Tibial nerve (tissue), 4 donors: ENCODE measurements at regions not wholly inside any gene's neighbourhood (a gene's known extent, or its start where the extent isn't known, plus 50 kb on each side); places are given as distances from the start of the nearest gene placed in this dataset.

Source experiments
- DNase-seq, 2 donors: peaks; one replicate each; pipeline ENCODE4 v3.0.0-alpha.2; 2019; ENCODE audit warnings: low spot score in 2 of 2
- H3K27ac ChIP-seq, 4 donors: fragments of 200-600 bp; sonication (generic) in 3 of 4; one replicate each; pipeline ENCODE4 v1.5.1; 2017 to 2019; ENCODE audit warnings: mild to moderate bottlenecking in 1 of 4
- H3K27me3 ChIP-seq, 2 donors: fragments of 200-600 bp; sonication (generic) in 1 of 2; one replicate each; pipeline versions ENCODE4 v1.5.1 to v1.6.0; 2017 to 2019
- H3K36me3 ChIP-seq, 3 donors: fragments of 200-600 bp; sonication (generic); one replicate each; pipeline ENCODE4 v1.5.1; 2018 to 2019
- H3K4me1 ChIP-seq, 4 donors: fragments of 200-600 bp; sonication (generic) in 3 of 4; one replicate each; pipeline ENCODE4 v1.5.1; 2017 to 2019
- H3K4me3 ChIP-seq, 4 donors: fragments of 200-600 bp; sonication (generic) in 3 of 4; one replicate each; pipeline ENCODE4 v1.5.1; 2017 to 2019; ENCODE audit warnings: mild to moderate bottlenecking in 1 of 4, moderate library complexity in 1 of 4
- H3K9me3 ChIP-seq, 4 donors: fragments of 200-600 bp; sonication (generic) in 3 of 4; one replicate each; pipeline ENCODE4 v1.5.1; 2017 to 2019
- EP300 ChIP-seq, 2 donors: sonication (generic); formaldehyde crosslinking; IDR thresholded peaks; one replicate each; pipeline ENCODE4 v1.6.1; 2017; ENCODE audit warnings: antibody characterized with exemption in 2 of 2, mild to moderate bottlenecking in 1 of 2
- POLR2A ChIP-seq, 2 donors: fragments of 450-650 bp; IDR thresholded peaks; one replicate each; pipeline ENCODE4 v1.6.1; 2017; ENCODE audit warnings: antibody characterized with exemption in 2 of 2, mild to moderate bottlenecking in 2 of 2, moderate library complexity in 2 of 2
- WGBS, 2 donors: methylation state at CpG; one replicate each; pipeline ENCODE4 v1.1.5; 2018; 5-methylcytosine and 5-hydroxymethylcytosine counted together
- TF ChIP-seq, protein P1 (sequence below), 5 experiments: fragments of 200-600 bp in 3 of 5; fragments of 450-650 bp in 2 of 5; sonication (generic) in 3 of 5; IDR thresholded peaks; one replicate each; pipeline ENCODE4 v1.5.1; 2016 to 2019; ENCODE audit warnings: antibody characterized with exemption in 5 of 5, mild to moderate bottlenecking in 3 of 5, moderate library complexity in 2 of 5

DNA sequence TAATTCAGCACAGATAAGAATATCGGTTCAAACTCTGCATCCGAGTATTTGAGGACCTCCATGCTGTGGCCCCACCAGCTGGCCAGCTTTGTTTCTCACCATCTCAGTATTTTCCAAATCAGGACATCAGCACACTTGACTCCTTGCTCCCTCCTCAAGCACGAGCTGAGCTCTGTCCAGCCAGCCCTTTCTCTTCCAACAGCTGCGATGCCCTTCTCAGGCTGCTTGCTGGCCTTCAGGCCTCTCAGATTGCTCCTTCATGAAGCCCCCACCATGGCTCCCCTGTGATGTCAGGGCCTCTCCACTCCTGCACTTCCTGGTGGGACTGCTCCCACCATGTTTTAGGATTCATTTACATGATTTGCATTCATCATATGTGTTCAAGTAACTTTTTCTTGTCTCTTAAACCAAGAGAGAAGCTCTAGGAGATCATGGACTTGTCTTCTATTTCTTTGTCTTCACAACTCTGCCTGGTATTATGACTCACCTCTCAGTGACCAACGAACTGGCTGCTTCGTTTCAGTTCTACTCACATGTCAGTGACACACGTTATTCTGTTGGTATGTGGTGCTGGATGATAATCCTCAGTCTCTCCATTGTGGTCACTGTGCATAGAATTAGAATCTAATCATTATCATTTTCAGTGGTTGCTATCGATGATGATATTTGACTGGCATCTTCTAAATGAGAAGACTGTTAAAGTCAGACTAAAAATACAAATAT is 471.7 kb downstream of the EFNB2 start:
- Histone ChIP-seq H3K4me1 (no peaks in the 10 kb centered on the region), H3K27me3 (no peaks in the 10 kb centered on the region), H3K9me3 (no peaks in the 10 kb centered on the region), H3K4me3 (no peak overlapping the region), H3K27ac (no peak overlapping the region), H3K36me3 (no peaks in the 10 kb centered on the region)
- TF ChIP-seq EP300 (IDR thresholded peaks at IDR 0.05) (no peak), POLR2A (IDR thresholded peaks at IDR 0.05) (no peak)
- TF ChIP-seq, protein P1, sequence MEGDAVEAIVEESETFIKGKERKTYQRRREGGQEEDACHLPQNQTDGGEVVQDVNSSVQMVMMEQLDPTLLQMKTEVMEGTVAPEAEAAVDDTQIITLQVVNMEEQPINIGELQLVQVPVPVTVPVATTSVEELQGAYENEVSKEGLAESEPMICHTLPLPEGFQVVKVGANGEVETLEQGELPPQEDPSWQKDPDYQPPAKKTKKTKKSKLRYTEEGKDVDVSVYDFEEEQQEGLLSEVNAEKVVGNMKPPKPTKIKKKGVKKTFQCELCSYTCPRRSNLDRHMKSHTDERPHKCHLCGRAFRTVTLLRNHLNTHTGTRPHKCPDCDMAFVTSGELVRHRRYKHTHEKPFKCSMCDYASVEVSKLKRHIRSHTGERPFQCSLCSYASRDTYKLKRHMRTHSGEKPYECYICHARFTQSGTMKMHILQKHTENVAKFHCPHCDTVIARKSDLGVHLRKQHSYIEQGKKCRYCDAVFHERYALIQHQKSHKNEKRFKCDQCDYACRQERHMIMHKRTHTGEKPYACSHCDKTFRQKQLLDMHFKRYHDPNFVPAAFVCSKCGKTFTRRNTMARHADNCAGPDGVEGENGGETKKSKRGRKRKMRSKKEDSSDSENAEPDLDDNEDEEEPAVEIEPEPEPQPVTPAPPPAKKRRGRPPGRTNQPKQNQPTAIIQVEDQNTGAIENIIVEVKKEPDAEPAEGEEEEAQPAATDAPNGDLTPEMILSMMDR (IDR thresholded peaks at IDR 0.05) = no peak
- no peak for DNase-seq
- WGBS, 2 donors = 75 to 78% methylated on average over 8 of the region's 8 CpGs

DNA sequence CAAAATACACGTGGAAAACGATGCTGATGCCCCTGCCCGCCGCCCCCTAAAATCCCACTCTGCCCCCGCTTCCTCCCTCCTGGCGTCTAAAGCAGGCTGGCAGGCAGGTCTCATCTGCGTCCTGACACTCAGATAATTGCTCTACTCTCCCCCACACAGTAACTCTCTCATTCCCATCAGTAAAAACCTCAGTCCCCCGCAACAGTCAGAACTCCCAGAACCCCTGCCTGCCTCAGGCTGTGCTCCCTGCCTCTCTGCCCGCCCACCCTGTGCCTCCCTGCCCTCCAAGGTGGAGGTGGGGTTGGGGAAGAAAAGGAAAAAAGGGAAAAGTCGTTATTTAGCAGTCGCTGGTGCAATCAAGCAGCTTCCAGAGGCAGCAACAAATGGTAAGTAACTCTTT is 473.7 kb downstream of the EFNB2 start:
- no peak for DNase-seq
- Histone ChIP-seq H3K4me3 (no peak overlapping the region), H3K4me1 (no peaks in the 10 kb centered on the region), H3K9me3 (no peaks in the 10 kb centered on the region), H3K27me3 (no peaks in the 10 kb centered on the region), H3K36me3 (no peaks in the 10 kb centered on the region), H3K27ac (no peak overlapping the region)
- WGBS, 2 donors = 68 to 80% methylated on average over 11 of the region's 11 CpGs
- no peak for TF ChIP-seq POLR2A (IDR thresholded peaks at IDR 0.05)
- TF ChIP-seq, protein P1 (IDR thresholded peaks at IDR 0.05) = no peak
- no peak for TF ChIP-seq EP300 (IDR thresholded peaks at IDR 0.05)

DNA sequence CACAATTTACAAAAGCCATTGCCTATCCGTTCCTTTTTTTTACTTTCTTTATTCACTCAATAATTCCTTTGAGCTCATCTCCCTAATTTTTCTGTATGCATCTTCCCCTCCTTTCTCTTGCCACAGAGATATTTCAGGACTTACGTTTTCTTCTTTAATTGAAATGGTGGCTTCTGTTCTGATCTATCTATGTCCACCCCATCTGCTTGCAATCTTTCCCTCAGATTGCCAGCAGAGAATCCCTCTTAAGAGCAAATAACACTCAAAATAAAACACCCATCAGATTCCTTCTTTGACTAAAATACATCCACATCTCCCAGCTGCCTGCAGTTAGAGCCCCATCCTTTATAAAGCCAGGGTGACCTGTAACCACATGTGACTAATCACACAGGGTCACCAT is 478.6 kb downstream of the EFNB2 start:
- WGBS, 2 donors = 76 to 80% methylated on average over 2 of the region's 2 CpGs
- H3K27me3 ChIP-seq = no peaks in the 10 kb centered on the region
- no peaks in the 10 kb centered on the region for H3K4me1 ChIP-seq
- no peaks in the 10 kb centered on the region for H3K36me3 ChIP-seq
- no peak overlapping the region for H3K4me3 ChIP-seq
- TF ChIP-seq EP300 (IDR thresholded peaks at IDR 0.05) = no peak
- TF ChIP-seq, protein P1 (IDR thresholded peaks at IDR 0.05) = no peak
- no peak for TF ChIP-seq POLR2A (IDR thresholded peaks at IDR 0.05)
- no peaks in the 10 kb centered on the region for H3K9me3 ChIP-seq
- H3K27ac ChIP-seq = no peak overlapping the region
- no peak for DNase-seq

DNA sequence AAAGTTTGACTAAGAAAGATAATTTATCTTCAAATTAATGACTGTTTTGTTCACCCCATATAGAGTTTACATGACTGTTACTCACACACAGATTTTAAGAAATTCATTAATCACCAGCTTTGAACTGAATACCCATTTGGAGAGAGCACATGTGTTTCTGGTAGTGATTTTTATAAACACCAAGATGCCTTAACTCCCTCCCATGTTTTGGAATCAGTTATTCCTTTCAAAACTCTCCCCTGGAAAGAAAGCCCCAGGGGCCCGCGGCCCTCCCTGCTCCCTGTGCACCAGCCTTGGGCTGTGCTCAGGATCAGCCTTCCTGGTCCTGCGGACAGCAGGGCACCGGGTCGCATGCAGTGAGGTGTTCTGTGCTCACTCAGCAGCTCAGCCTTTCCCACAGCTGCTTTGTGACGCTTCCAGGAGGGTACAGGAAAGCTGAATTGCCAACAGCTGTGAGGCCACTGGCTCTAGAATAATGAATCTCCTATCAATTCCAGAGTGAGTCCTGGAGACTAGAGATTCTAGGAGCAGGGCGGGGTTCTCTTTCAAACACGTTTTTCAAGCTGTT is 483.2 kb downstream of the EFNB2 start:
- Histone ChIP-seq H3K27me3 (no peaks in the 10 kb centered on the region), H3K4me1 (no peaks in the 10 kb centered on the region), H3K9me3 (no peaks in the 10 kb centered on the region), H3K4me3 (no peak overlapping the region), H3K27ac (no peak overlapping the region), H3K36me3 (no peaks in the 10 kb centered on the region)
- 72 to 73% methylated on average over 8 of the region's 8 CpGs for WGBS, 2 donors
- no peak for DNase-seq
- no peak for TF ChIP-seq EP300 (IDR thresholded peaks at IDR 0.05)

DNA sequence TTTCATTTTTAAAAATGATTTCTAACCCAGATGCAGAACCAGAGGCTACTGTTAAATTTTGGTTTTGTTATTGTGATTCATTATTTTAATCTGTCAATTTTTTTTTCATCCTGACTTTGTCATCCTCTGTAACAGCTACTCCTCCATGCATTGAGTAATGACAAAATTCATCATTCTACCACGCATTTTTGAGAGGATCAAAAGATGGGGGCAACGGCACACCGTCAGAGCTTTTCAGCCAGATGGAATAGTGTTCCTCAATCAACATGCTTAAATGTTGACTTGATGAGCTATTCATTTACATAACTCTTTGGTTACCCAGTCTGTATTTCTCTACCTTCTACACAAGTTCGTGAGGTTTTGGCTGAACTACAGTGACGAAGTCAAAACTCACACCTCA is 486.3 kb downstream of the EFNB2 start:
- no peaks in the 10 kb centered on the region for H3K36me3 ChIP-seq
- no peaks in the 10 kb centered on the region for H3K27me3 ChIP-seq
- H3K4me3 ChIP-seq = no peak overlapping the region
- H3K9me3 ChIP-seq = no peaks in the 10 kb centered on the region
- TF ChIP-seq, protein P1 (IDR thresholded peaks at IDR 0.05) = no peak
- no peak for DNase-seq
- H3K4me1 ChIP-seq = no peaks in the 10 kb centered on the region
- 94 to 96% methylated on average over 5 of the region's 5 CpGs for WGBS, 2 donors
- no peak overlapping the region for H3K27ac ChIP-seq
